ENCODE measurements at regions not wholly inside any gene's neighbourhood (a gene's known extent, or its start where the extent isn't known, plus 50 kb on each side); places are given as distances from the start of the nearest gene placed in this dataset.

- Histone ChIP-seq H3K27me3 (ENCODE audit: control insufficient read depth in 4 of 4, insufficient read depth in 4 of 4, low read length in 3 of 4) (no peaks in the 10 kb centered on the region), H3K36me3 (ENCODE audit: control insufficient read depth in 4 of 4, insufficient read depth in 3 of 4, low read depth in 1 of 4, low read length in 3 of 4) (no peaks in the 10 kb centered on the region), H3K9me3 (ENCODE audit: control insufficient read depth in 4 of 4, low read length in 3 of 4) (no peaks in the 10 kb centered on the region), H3K9ac (ENCODE audit: low read depth in 1 of 2, low read length in 2 of 2) (no peak overlapping the region), H3K4me3 (ENCODE audit: low read depth in 1 of 3, low read length in 3 of 3) (no peak overlapping the region), H3K27ac (ENCODE audit: low read depth in 1 of 2, low read length in 2 of 2) (no peak overlapping the region), H3K4me1 (ENCODE audit: control insufficient read depth in 4 of 4, insufficient read depth in 4 of 4, low read length in 3 of 4) (no peaks in the 10 kb centered on the region)
- DNase-seq (ENCODE audit: low spot score): no peak
- TF ChIP-seq FOXA1 (IDR thresholded peaks at IDR 0.05): no peak
- TF ChIP-seq CTCF (IDR thresholded peaks at IDR 0.05; ENCODE audit: low read depth, low read length, missing input control): no peak
- no peak for TF ChIP-seq FOXA2 (IDR thresholded peaks at IDR 0.05)
- no peak for TF ChIP-seq RAD21 (IDR thresholded peaks at IDR 0.05)
- no peak for TF ChIP-seq MAX (IDR thresholded peaks at IDR 0.05)
- TF ChIP-seq SP1 (IDR thresholded peaks at IDR 0.05): no peak
- WGBS: 72% methylated on average over 15 of the region's 15 CpGs
Measured at GRCh38 chr2:238963161-238963970, 115.5 kb downstream of the TWIST2 start.

- no peak for TF ChIP-seq ATF3 (IDR thresholded peaks at IDR 0.05)
- TF ChIP-seq FOXA1 (IDR thresholded peaks at IDR 0.05): no peak
- no peak for TF ChIP-seq YY1 (IDR thresholded peaks at IDR 0.05)
- no peak for TF ChIP-seq EGR1 (IDR thresholded peaks at IDR 0.05; ENCODE audit: low read depth in 2 of 2)
- no peak for TF ChIP-seq SP1 (IDR thresholded peaks at IDR 0.05)
- no peak for TF ChIP-seq NR2F2 (IDR thresholded peaks at IDR 0.05)
- no peak for TF ChIP-seq TAF1 (conservative IDR thresholded peaks at IDR 0.05)
- no peak for TF ChIP-seq MAX (IDR thresholded peaks at IDR 0.05)
- no peak for TF ChIP-seq REST (IDR thresholded peaks at IDR 0.05)
- no peak for TF ChIP-seq ZBTB33 (IDR thresholded peaks at IDR 0.05)
- TF ChIP-seq GABPA (IDR thresholded peaks at IDR 0.05 in 1 of 2, conservative IDR thresholded peaks at IDR 0.05 in 1 of 2): no peak
- TF ChIP-seq HNF4G (IDR thresholded peaks at IDR 0.05): no peak
- TF ChIP-seq HNF4A (conservative IDR thresholded peaks at IDR 0.05): no peak
- WGBS: 67% methylated on average over 2 of the region's 2 CpGs
- DNase-seq (ENCODE audit: low spot score): no peak
- no peak overlapping the region for H3K27ac ChIP-seq (ENCODE audit: low read depth in 1 of 2, low read length in 2 of 2)
- no peaks in the 10 kb centered on the region for H3K4me1 ChIP-seq (ENCODE audit: control insufficient read depth in 4 of 4, insufficient read depth in 4 of 4, low read length in 3 of 4)
- H3K9ac ChIP-seq (ENCODE audit: low read depth in 1 of 2, low read length in 2 of 2): no peak overlapping the region
- no peaks in the 10 kb centered on the region for H3K9me3 ChIP-seq (ENCODE audit: control insufficient read depth in 4 of 4, low read length in 3 of 4)
- H3K36me3 ChIP-seq (ENCODE audit: control insufficient read depth in 4 of 4, insufficient read depth in 3 of 4, low read depth in 1 of 4, low read length in 3 of 4): no peaks in the 10 kb centered on the region
- H3K27me3 ChIP-seq (ENCODE audit: control insufficient read depth in 4 of 4, insufficient read depth in 4 of 4, low read length in 3 of 4): no peaks in the 10 kb centered on the region
- no peak overlapping the region for H3K4me3 ChIP-seq (ENCODE audit: low read depth in 1 of 3, low read length in 3 of 3)
Measured at GRCh38 chr2:238963971-238964328, 116.1 kb downstream of the TWIST2 start.
